Bronchial epithelial cell (primary cell): ENCODE measurements at regions not wholly inside any gene's neighbourhood (a gene's known extent, or its start where the extent isn't known, plus 50 kb on each side); places are given as distances from the start of the nearest gene placed in this dataset.
A peak's percentile ranks its signal among the peaks of the same experiment; 100 is the strongest.
"Not testable (repeated sequence)": the region's sequence is repeated elsewhere in the genome, so short reads cannot be mapped to it uniquely, and the experiment has no call there.

Experiments used
- DNase-seq: peaks from one replicate; pipeline ENCODE4 v3.0.0-alpha.2; 2010; ENCODE audit warnings: low read depth
- FAIRE-seq: peaks from 2 replicates; lab custom pipeline; 2011; peaks lifted over from hg19 to GRCh38; lab: Jason Lieb, UNC
- H3K27me3 ChIP-seq: 2 replicates; pipeline ENCODE4 v1.5.1; 2011; ENCODE audit warnings: low read length; ENCODE audit not compliant: control insufficient read depth, insufficient read depth
- H3K36me3 ChIP-seq: 2 replicates; pipeline ENCODE4 v1.5.1; 2011; ENCODE audit warnings: low read length; ENCODE audit not compliant: control insufficient read depth, insufficient read depth
- H3K4me3 ChIP-seq: 2 replicates; pipeline ENCODE4 v1.5.1; 2011; ENCODE audit warnings: mild to moderate bottlenecking, low read depth, low read length, control low read depth
- TF ChIP-seq, protein P1 (sequence below): IDR thresholded peaks from 2 replicates; pipeline ENCODE4 v1.5.1; 2011; ENCODE audit warnings: mild to moderate bottlenecking, moderate library complexity, low read length, control low read depth, inconsistent platforms; ENCODE audit not compliant: insufficient read depth, severe bottlenecking

DNA sequence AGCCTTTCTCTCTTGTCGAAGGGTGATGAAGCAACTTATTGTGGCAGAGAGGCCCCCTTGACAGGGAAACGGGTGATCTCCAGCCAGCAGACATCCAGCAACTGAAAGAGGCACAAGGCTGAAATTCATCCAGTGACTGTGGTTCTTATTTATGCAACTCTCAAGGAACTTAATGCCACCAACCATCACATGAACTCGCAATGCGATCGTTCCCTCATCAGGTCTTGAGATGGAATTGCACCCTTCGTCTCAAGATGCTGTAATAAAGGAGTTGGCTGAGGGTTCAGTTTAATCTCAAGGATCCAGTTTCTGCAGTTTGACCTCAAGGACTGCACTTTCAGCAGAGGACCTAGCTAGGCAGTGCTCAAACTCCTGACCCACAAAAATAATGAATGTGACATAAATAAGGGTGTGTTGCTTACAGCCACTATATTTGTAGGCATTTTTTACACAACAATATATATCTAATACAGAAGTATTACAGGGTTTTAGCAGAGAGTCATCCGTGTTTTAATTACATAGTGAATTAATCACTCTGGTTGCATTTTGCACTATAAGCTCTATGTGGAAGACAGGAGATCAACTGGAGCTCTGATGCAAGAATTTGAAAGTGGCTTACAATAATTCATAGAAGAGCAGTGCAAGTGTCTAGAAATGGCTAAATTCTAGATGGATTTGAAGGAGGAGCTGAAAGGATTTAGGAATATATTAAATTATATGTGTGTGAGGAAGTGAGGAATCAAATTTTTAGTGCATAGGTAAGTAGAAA is 957.8 kb upstream of the CTNND2 start:
- FAIRE-seq (no peak), DNase-seq (no peak)
- TF ChIP-seq, protein P1, sequence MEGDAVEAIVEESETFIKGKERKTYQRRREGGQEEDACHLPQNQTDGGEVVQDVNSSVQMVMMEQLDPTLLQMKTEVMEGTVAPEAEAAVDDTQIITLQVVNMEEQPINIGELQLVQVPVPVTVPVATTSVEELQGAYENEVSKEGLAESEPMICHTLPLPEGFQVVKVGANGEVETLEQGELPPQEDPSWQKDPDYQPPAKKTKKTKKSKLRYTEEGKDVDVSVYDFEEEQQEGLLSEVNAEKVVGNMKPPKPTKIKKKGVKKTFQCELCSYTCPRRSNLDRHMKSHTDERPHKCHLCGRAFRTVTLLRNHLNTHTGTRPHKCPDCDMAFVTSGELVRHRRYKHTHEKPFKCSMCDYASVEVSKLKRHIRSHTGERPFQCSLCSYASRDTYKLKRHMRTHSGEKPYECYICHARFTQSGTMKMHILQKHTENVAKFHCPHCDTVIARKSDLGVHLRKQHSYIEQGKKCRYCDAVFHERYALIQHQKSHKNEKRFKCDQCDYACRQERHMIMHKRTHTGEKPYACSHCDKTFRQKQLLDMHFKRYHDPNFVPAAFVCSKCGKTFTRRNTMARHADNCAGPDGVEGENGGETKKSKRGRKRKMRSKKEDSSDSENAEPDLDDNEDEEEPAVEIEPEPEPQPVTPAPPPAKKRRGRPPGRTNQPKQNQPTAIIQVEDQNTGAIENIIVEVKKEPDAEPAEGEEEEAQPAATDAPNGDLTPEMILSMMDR, result no peak
- Histone ChIP-seq H3K4me3 (no peak overlapping the region), H3K36me3 (no peaks in the 10 kb centered on the region), H3K27me3 (no peaks in the 10 kb centered on the region)

DNA sequence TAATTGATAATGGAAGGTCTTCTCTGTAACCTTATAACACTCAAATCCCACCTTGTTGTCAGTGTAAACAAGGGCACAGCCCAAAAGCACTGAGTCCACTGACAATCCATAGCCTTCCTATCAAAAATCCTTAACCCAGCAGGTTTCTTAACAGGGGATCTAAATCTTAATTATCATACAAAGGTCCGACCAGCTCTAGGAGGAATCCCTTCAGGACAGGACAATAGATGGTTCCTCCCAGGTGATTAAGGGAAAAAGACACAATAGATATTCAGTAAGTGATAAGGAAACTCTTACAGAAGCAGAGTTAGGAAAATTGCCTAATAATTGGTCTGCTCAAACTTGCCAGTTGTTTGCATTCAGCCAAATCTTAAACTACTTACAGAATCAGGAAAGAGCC is 951.9 kb upstream of the CTNND2 start:
- FAIRE-seq, H3K36me3 ChIP-seq: not testable (repeated sequence)

DNA sequence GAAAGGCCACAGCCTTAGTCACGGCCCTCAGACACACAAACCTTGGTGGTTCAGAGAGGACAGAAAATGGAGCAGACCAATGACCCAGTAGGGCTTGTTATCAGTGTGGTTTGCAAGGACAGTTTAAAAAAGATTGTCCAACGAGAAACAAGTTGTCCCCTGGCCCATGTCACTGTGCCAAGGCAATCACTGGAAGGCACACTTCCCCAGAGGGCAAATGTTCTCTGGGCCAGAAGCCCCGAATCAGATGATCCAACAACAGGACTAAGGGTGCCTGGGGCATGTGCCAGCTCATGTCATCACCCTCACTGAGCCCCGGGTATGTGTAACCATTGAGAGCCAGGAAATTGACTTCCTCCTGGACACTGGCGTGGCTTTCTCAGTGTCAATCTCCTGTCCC is 950.1 kb upstream of the CTNND2 start:
- TF ChIP-seq, protein P1, result no peak
- no peak overlapping the region for H3K4me3 ChIP-seq
- DNase-seq (no peak), FAIRE-seq (no peak)
- no peaks in the 10 kb centered on the region for H3K27me3 ChIP-seq
- no peaks in the 10 kb centered on the region for H3K36me3 ChIP-seq

More for the DNA sequence above, 951.9 kb upstream of the CTNND2 start:
- DNase-seq, H3K27me3 ChIP-seq, H3K4me3 ChIP-seq: not testable (repeated sequence)

DNA sequence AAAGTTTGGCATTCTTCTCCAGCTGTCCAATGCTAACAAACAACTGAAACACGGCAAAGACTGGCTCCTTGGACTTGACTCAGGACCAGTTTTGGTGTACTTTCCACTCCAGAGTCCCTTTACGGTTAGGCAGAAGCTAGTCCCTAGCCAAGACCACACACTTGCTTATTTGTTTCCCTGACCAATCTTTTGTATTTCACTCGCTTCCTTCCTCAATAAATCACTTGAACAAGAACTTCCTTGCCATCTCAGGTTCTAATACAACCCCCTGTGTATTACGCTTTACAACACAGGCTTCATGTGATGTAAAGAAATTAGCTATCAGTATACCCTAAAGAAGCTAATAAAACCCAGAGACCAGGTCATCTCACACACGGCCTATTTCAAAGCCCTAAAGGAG is 947.5 kb upstream of the CTNND2 start:
- H3K4me3 ChIP-seq, result no peak overlapping the region
- FAIRE-seq (no peak), DNase-seq (no peak)
- no peaks in the 10 kb centered on the region for H3K36me3 ChIP-seq
- no peaks in the 10 kb centered on the region for H3K27me3 ChIP-seq
- TF ChIP-seq, protein P1, result no peak

DNA sequence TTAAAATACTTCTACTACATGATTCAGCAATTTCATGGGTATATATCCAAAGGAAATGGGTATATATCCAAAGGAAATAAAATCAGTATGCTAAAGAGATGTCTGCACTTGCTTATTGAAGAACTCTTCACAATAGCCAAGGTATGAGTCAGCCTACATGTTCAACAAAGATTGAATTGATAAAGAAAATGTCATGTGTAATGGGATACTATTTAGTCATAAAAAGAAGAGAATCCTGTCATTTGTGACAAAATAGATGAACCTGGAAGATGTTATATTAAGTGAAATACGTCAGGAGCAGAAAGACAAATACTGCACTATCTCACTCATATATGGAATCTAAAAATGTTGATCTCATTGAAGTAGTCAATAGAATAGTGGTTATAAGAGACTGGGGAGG is 944.5 kb upstream of the CTNND2 start:
- Histone ChIP-seq H3K4me3 (no peak overlapping the region), H3K27me3 (no peaks in the 10 kb centered on the region), H3K36me3 (no peaks in the 10 kb centered on the region)
- no peak for FAIRE-seq
- DNase-seq, result peak; percentile 23
- TF ChIP-seq, protein P1, result no peak

DNA sequence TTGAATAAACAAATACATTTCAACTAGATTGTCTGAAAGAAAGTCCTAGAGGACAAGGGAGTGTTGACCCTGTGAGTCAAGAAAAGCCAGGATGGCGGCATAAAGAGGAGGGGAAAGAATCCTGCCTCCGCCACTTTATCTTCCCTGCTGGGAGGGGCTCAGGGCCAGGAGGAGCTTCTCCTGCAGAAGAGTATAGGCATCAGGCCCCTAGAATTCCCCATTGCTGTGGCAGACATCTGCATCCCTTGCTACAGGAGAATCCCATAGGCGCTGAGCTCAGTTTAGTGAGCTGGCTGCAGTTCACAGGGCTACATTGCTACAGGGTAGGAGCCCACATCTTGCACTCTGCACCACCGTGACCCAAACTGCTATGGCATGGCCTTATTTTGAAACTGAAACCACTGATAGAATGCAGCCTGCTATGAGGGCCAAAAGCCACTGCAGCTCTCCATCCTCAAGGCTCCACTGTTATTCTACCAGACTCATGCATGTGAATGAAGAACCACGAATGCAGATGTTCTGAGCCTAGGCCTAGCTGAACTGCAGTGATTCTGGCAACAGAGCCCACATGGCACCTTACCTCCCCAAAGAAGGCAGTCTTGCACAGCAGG is 941.4 kb upstream of the CTNND2 start:
- Histone ChIP-seq H3K4me3 (no peak overlapping the region), H3K36me3 (no peaks in the 10 kb centered on the region), H3K27me3 (no peaks in the 10 kb centered on the region)
- no peak for FAIRE-seq
- no peak for DNase-seq
- TF ChIP-seq, protein P1, result no peak
